H9 (cell line): ENCODE measurements at regions not wholly inside any gene's neighbourhood (a gene's known extent, or its start where the extent isn't known, plus 50 kb on each side); places are given as distances from the start of the nearest gene placed in this dataset.

Experiments
- DNase-seq: peaks from one replicate; pipeline ENCODE4 v3.0.0-alpha.2; 2017
- H2AFZ ChIP-seq: one replicate; pipeline ENCODE4 v1.6.1; 2013; ENCODE audit warnings: mild to moderate bottlenecking, low read length, control low read depth, moderate library complexity
- H2AK5ac ChIP-seq: 2 replicates; pipeline ENCODE4 v1.6.1; 2013; ENCODE audit warnings: low read length, control low read depth, mixed read lengths; ENCODE audit not compliant: insufficient read length
- H2BK120ac ChIP-seq: one replicate; pipeline ENCODE4 v1.6.1; 2013; ENCODE audit warnings: low read depth, mild to moderate bottlenecking, low read length, control low read depth, inconsistent platforms; ENCODE audit not compliant: poor library complexity, severe bottlenecking
- H2BK12ac ChIP-seq: 2 replicates; pipeline ENCODE4 v1.6.1; 2013; ENCODE audit warnings: low read length, control low read depth, mixed read lengths, low read depth; ENCODE audit not compliant: insufficient read length
- H2BK15ac ChIP-seq: 2 replicates; pipeline ENCODE4 v1.6.1; 2013; ENCODE audit warnings: low read depth, low read length, control low read depth
- H2BK20ac ChIP-seq: one replicate; pipeline ENCODE4 v1.6.1; 2013; ENCODE audit warnings: low read depth, mild to moderate bottlenecking, low read length, control low read depth, inconsistent platforms; ENCODE audit not compliant: poor library complexity, severe bottlenecking
- H2BK5ac ChIP-seq: 2 replicates; pipeline ENCODE4 v1.6.1; 2013; ENCODE audit warnings: low read length, control low read depth, mixed read lengths; ENCODE audit not compliant: insufficient read length
- H3K14ac ChIP-seq: 2 replicates; pipeline ENCODE4 v1.6.1; 2013; ENCODE audit warnings: low read length, control low read depth; ENCODE audit not compliant: insufficient read depth
- H3K18ac ChIP-seq: 2 replicates; pipeline ENCODE4 v1.6.1; 2013; ENCODE audit warnings: low read depth, mild to moderate bottlenecking, mixed read lengths, low read length, control low read depth; ENCODE audit not compliant: insufficient read length
- H3K23ac ChIP-seq: 2 replicates; pipeline ENCODE4 v1.6.1; 2013; ENCODE audit warnings: low read length, control low read depth, mixed read lengths, low read depth; ENCODE audit not compliant: insufficient read length
- H3K23me2 ChIP-seq: 2 replicates; pipeline ENCODE4 v1.6.1; 2013; ENCODE audit warnings: low read depth, mild to moderate bottlenecking, mixed read lengths, low read length, control low read depth; ENCODE audit not compliant: insufficient read length, poor library complexity, severe bottlenecking
- H3K27ac ChIP-seq: 2 replicates; pipeline ENCODE4 v1.5.1; 2013; ENCODE audit warnings: low read length, control low read depth, mixed read lengths, low read depth; ENCODE audit not compliant: insufficient read length
- H3K27me3 ChIP-seq: 2 replicates; pipeline ENCODE4 v1.6.1; 2013; ENCODE audit warnings: low read length, control low read depth, inconsistent platforms; ENCODE audit not compliant: insufficient read depth
- H3K4ac ChIP-seq: 2 replicates; pipeline ENCODE4 v1.6.1; 2013; ENCODE audit warnings: low read depth, mild to moderate bottlenecking, control low read depth, inconsistent platforms, low read length, moderate library complexity
- H3K4me1 ChIP-seq: 2 replicates; pipeline ENCODE4 v1.6.1; 2013; ENCODE audit warnings: low read length, control low read depth, inconsistent platforms; ENCODE audit not compliant: insufficient read depth
- H3K4me2 ChIP-seq: 2 replicates; pipeline ENCODE4 v1.6.1; 2013; ENCODE audit warnings: low read length, control low read depth, mixed read lengths; ENCODE audit not compliant: insufficient read length, insufficient read depth
- H3K56ac ChIP-seq: 2 replicates; pipeline ENCODE4 v1.6.1; 2013; ENCODE audit warnings: low read depth, mild to moderate bottlenecking, mixed read lengths, low read length, control low read depth; ENCODE audit not compliant: insufficient read length
- H3K79me1 ChIP-seq: 2 replicates; pipeline ENCODE4 v1.6.1; 2013; ENCODE audit warnings: low read depth, mild to moderate bottlenecking, moderate library complexity, low read length, control low read depth, inconsistent platforms; ENCODE audit not compliant: insufficient read depth, poor library complexity, severe bottlenecking
- H3K79me2 ChIP-seq: 2 replicates; pipeline ENCODE4 v1.6.1; 2013; ENCODE audit warnings: low read length, control low read depth, inconsistent platforms; ENCODE audit not compliant: insufficient read depth
- H3K9ac ChIP-seq: 2 replicates; pipeline ENCODE4 v1.6.1; 2013; ENCODE audit warnings: low read length, control low read depth, mixed read lengths; ENCODE audit not compliant: insufficient read length; ENCODE audit errors: extremely low read depth
- H3K9me3 ChIP-seq: one replicate; pipeline ENCODE4 v1.6.1; 2013; ENCODE audit warnings: low read depth, low read length, inconsistent platforms; ENCODE audit not compliant: control insufficient read depth
- H3T11ph ChIP-seq: one replicate; pipeline ENCODE4 v1.6.1; 2013; ENCODE audit warnings: mild to moderate bottlenecking, low read length, control low read depth, inconsistent platforms
- H4K20me1 ChIP-seq: one replicate; pipeline ENCODE4 v1.6.1; 2013; ENCODE audit not compliant: control insufficient read depth, insufficient read length, insufficient read depth
- H4K5ac ChIP-seq: 2 replicates; pipeline ENCODE4 v1.6.1; 2013; ENCODE audit warnings: low read depth, mild to moderate bottlenecking, mixed read lengths, low read length, control low read depth; ENCODE audit not compliant: insufficient read length
- H4K8ac ChIP-seq: replicated peaks from 2 replicates; pipeline ENCODE4 v1.6.1; 2013; ENCODE audit warnings: low read length, control low read depth, mixed read lengths, low read depth; ENCODE audit not compliant: insufficient read length
- H4K91ac ChIP-seq: 2 replicates; pipeline ENCODE4 v1.6.1; 2013; ENCODE audit warnings: low read depth, mild to moderate bottlenecking, moderate library complexity, mixed read lengths, low read length, control low read depth; ENCODE audit not compliant: insufficient read length
- H3K27ac Mint-ChIP-seq, 3 experiments: 2 replicates in 2 of 3; 3 replicates in 1 of 3; pipeline ENCODE4 v1.8.0; 2020 to 2021; ENCODE audit warnings: mixed read lengths in 3 of 3, mild to moderate bottlenecking in 1 of 3, moderate library complexity in 1 of 3
- H3K27me3 Mint-ChIP-seq: 2 replicates; pipeline ENCODE4 v1.8.0; 2021; ENCODE audit warnings: low read depth, mild to moderate bottlenecking, moderate library complexity, mixed read lengths
- H3K36me3 Mint-ChIP-seq, 3 experiments: 2 replicates in 2 of 3; 3 replicates in 1 of 3; pipeline ENCODE4 v1.8.0; 2020 to 2021; ENCODE audit warnings: low read depth in 3 of 3, mixed read lengths in 3 of 3; ENCODE audit not compliant: insufficient read depth in 1 of 3
- H3K4me1 Mint-ChIP-seq, 2 experiments: 2 replicates each; pipeline ENCODE4 v1.8.0; 2020; ENCODE audit warnings: mixed read lengths in 2 of 2
- H3K4me3 Mint-ChIP-seq, 2 experiments: 2 replicates in 1 of 2; 3 replicates in 1 of 2; pipeline ENCODE4 v1.8.0; 2020 to 2021; ENCODE audit warnings: mild to moderate bottlenecking in 2 of 2, mixed read lengths in 2 of 2, moderate library complexity in 1 of 2
- H3K9me3 Mint-ChIP-seq, 2 experiments: 2 replicates in 1 of 2; 3 replicates in 1 of 2; pipeline ENCODE4 v1.8.0; 2020; ENCODE audit warnings: mild to moderate bottlenecking in 2 of 2, mixed read lengths in 2 of 2, moderate library complexity in 1 of 2
- WGBS: extraction: QIAGEN DNeasy Blood & Tissue Kit; methylation state at CpG from one replicate; pipeline ENCODE4 v1.1.7; 2013; ENCODE audit warnings: missing lambda C conversion rate, low lambda C conversion rate, mixed read lengths; ENCODE audit not compliant: insufficient read length; ENCODE audit errors: extremely low coverage; 5-methylcytosine and 5-hydroxymethylcytosine counted together
- TF ChIP-seq, protein P1 (sequence below): fragments of 200-600 bp; sonication (generic); conservative IDR thresholded peaks from 3 replicates; pipeline ENCODE4 v1.8.0; 2021; ENCODE audit warnings: antibody characterized with exemption, mild to moderate bottlenecking

DNA sequence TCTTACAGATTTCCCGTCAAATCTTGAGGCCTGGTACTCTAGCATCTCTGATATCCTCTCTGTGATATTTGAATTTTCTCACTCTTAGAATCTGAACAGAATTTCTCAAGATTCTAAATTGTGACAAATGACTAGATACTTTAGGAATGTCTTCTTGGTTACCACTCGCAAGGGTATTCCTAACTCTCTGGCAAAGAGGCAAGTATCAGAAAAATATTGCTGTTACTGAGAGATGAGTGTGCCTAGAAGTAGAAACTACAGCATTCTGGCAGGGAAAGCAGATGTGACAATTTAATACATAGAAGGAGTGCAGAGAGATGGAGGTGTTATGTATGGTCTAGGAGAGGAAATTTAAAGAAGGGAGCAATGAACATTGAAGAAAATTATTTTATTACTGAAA, 467.8 kb downstream of the LRIG3 start:
- no peaks in the 10 kb centered on the region for H3K9me3 Mint-ChIP-seq
- Histone ChIP-seq H3K4me1 (no peaks in the 10 kb centered on the region), H3K4ac (no peak overlapping the region), H3K9me3 (no peaks in the 10 kb centered on the region), H3K23me2 (no peaks in the 10 kb centered on the region), H3T11ph (no peak overlapping the region), H2BK20ac (no peak overlapping the region), H2BK15ac (no peak overlapping the region), H3K56ac (no peak overlapping the region), H3K14ac (no peak overlapping the region), H2BK120ac (no peak overlapping the region), H3K27me3 (no peaks in the 10 kb centered on the region), H2AK5ac (no peak overlapping the region), H3K9ac (no peak overlapping the region), H2BK5ac (no peak overlapping the region), H3K27ac (no peak overlapping the region), H3K79me1 (no peaks in the 10 kb centered on the region), H4K8ac (no peak overlapping the region), H3K18ac (no peak overlapping the region), H2AFZ (no peak overlapping the region), H3K23ac (no peak overlapping the region), H4K5ac (no peak overlapping the region), H4K20me1 (no peaks in the 10 kb centered on the region), H2BK12ac (no peak overlapping the region), H4K91ac (no peak overlapping the region), H3K79me2 (no peaks in the 10 kb centered on the region), H3K4me2 (no peak overlapping the region)
- H3K36me3 Mint-ChIP-seq = no peaks in the 10 kb centered on the region; a peak in 1 of 7 replicates
- no peaks in the 10 kb centered on the region for H3K27me3 Mint-ChIP-seq
- H3K4me3 Mint-ChIP-seq = no peak overlapping the region
- H3K27ac Mint-ChIP-seq = no peak overlapping the region
- no CpG with 5 or more reads among the region's 2 CpGs for WGBS
- no peak for DNase-seq
- peaks cover 23 to 25% of the 10 kb centered on the region in 2 experiments for H3K4me1 Mint-ChIP-seq
- TF ChIP-seq, protein P1, sequence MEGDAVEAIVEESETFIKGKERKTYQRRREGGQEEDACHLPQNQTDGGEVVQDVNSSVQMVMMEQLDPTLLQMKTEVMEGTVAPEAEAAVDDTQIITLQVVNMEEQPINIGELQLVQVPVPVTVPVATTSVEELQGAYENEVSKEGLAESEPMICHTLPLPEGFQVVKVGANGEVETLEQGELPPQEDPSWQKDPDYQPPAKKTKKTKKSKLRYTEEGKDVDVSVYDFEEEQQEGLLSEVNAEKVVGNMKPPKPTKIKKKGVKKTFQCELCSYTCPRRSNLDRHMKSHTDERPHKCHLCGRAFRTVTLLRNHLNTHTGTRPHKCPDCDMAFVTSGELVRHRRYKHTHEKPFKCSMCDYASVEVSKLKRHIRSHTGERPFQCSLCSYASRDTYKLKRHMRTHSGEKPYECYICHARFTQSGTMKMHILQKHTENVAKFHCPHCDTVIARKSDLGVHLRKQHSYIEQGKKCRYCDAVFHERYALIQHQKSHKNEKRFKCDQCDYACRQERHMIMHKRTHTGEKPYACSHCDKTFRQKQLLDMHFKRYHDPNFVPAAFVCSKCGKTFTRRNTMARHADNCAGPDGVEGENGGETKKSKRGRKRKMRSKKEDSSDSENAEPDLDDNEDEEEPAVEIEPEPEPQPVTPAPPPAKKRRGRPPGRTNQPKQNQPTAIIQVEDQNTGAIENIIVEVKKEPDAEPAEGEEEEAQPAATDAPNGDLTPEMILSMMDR = no peak
